HG03439 (cell line): ENCODE measurements at regions not wholly inside any gene's neighbourhood (a gene's known extent, or its start where the extent isn't known, plus 50 kb on each side); places are given as distances from the start of the nearest gene placed in this dataset.
A peak's percentile ranks its signal among the peaks of the same experiment; 100 is the strongest.
"Not testable (repeated sequence)": the region's sequence is repeated elsewhere in the genome, so short reads cannot be mapped to it uniquely, and the experiment has no call there.

Source experiments
- ATAC-seq: cut with Tn5 transposase; IDR thresholded peaks from one replicate; pipeline ENCODE4 v1.9.1; 2021; ENCODE audit warnings: mild to moderate bottlenecking, moderate library complexity; ENCODE audit not compliant: unreplicated experiment

- ATAC-seq, result no peak
Measured at GRCh38 chr11:107276077-107276476, 181.5 kb downstream of the CWF19L2 start.

GRCh38 chr11:107275632-107276031 is 182.0 kb downstream of the CWF19L2 start:
- no peak for ATAC-seq

- ATAC-seq, result no peak
Measured at GRCh38 chr11:107274138-107274537, 183.5 kb downstream of the CWF19L2 start.

GRCh38 chr11:107272561-107272960 is 185.1 kb downstream of the CWF19L2 start:
- ATAC-seq, result no peak

GRCh38 chr11:107271425-107271824 is 186.2 kb downstream of the CWF19L2 start:
- ATAC-seq, result no peak

- ATAC-seq, result no peak
Measured at GRCh38 chr11:107268977-107269376, 188.6 kb downstream of the CWF19L2 start.

GRCh38 chr11:107266455-107266854 is 191.2 kb downstream of the CWF19L2 start:
- ATAC-seq, result no peak

GRCh38 chr11:107265591-107266121 is 192.0 kb downstream of the CWF19L2 start:
- no peak for ATAC-seq

- no peak for ATAC-seq
Measured at GRCh38 chr11:107263844-107264563, 193.6 kb downstream of the CWF19L2 start.

GRCh38 chr11:107259811-107260221 is 197.8 kb downstream of the CWF19L2 start:
- ATAC-seq, result no peak

- ATAC-seq, result no peak
Measured at GRCh38 chr11:107257710-107258109, 199.9 kb downstream of the CWF19L2 start.

- ATAC-seq, result not testable (repeated sequence)
Measured at GRCh38 chr11:107253661-107254060, 204.0 kb downstream of the CWF19L2 start.

GRCh38 chr11:107252429-107253161 is 205.0 kb downstream of the CWF19L2 start:
- ATAC-seq, result peak; percentile 82

GRCh38 chr11:107251298-107251697 is 206.3 kb downstream of the CWF19L2 start:
- no peak for ATAC-seq

- no peak for ATAC-seq
Measured at GRCh38 chr11:107250017-107250416, 207.6 kb downstream of the CWF19L2 start.

GRCh38 chr11:107249054-107249453 is 208.6 kb downstream of the CWF19L2 start:
- no peak for ATAC-seq

- no peak for ATAC-seq
Measured at GRCh38 chr11:107247167-107247861, 210.3 kb downstream of the CWF19L2 start.

- ATAC-seq, result no peak
Measured at GRCh38 chr11:107243929-107244328, 213.7 kb downstream of the CWF19L2 start.

GRCh38 chr11:107232451-107232850 is 214.2 kb upstream of the GUCY1A2 start:
- ATAC-seq, result no peak

GRCh38 chr11:107224836-107225235 is 206.6 kb upstream of the GUCY1A2 start:
- no peak for ATAC-seq

- ATAC-seq, result no peak
Measured at GRCh38 chr11:107222916-107223460, 204.7 kb upstream of the GUCY1A2 start.
